Dermis blood vessel endothelial cell (primary cell): ENCODE measurements at regions not wholly inside any gene's neighbourhood (a gene's known extent, or its start where the extent isn't known, plus 50 kb on each side); places are given as distances from the start of the nearest gene placed in this dataset.
"Not testable (repeated sequence)": the region's sequence is repeated elsewhere in the genome, so short reads cannot be mapped to it uniquely, and the experiment has no call there.

ENCODE experiments used
- DNase-seq: peaks from one replicate; pipeline ENCODE4 v3.0.0; 2010

- no peak for DNase-seq
These were observed 88.8 kb upstream of the SLITRK5 start for GRCh38 chr13:87582399-87582798.

DNA sequence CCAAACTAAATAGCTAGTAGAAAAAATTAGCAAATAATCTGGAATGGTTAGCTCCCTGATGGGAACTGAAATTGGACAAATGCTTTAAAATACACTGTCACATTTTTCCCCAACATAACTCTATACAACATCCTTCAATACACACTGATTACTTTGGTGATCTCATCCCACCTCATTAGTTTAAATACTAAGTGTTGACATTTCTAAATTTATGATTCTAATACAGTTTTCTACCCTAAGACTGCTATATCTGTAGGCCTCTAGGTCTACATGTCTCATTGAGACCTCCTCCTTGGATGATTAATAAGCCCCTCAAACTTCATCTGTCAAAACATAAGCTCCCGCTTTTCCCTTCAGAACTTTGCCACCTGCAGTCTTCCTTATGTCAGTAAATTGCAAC, 80.7 kb upstream of the SLITRK5 start:
- DNase-seq = no peak

- not testable (repeated sequence) for DNase-seq
These were observed 66.7 kb upstream of the SLITRK5 start for GRCh38 chr13:87604437-87604836.

DNA sequence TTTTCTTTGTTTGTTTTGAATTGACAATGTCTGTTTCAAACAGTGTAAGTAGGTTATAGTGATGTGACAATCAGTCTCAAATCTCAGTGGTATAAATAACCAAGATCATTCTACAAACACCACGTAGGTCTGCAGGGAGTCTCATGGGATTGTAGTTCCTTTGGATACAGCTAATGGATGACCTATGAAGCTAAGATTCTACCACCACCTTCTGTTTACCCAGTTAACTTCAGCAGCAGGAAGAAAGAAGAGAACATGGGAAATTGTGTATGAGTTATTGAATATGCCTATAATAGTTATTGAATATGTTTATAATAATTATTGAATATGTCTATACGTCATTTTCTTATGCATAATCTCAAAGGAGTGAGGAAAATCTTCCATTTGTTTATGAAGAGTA, 63.9 kb upstream of the SLITRK5 start:
- DNase-seq = no peak

GRCh38 chr13:87614276-87614675, 56.9 kb upstream of the SLITRK5 start:
- DNase-seq = no peak
